Tibial artery (tissue), 4 donors: ENCODE measurements at regions not wholly inside any gene's neighbourhood (a gene's known extent, or its start where the extent isn't known, plus 50 kb on each side); places are given as distances from the start of the nearest gene placed in this dataset.

Experiments used
- DNase-seq, 2 donors: peaks; one replicate each; pipeline ENCODE4 v3.0.0-alpha.2; 2019
- H3K27ac ChIP-seq, 2 donors: fragments of 200-600 bp; sonication (generic) in 1 of 2; 1 replicate in 1 of 2; 2 replicates in 1 of 2; pipeline ENCODE4 v1.5.1; 2018 to 2019; ENCODE audit warnings: mild to moderate bottlenecking in 1 of 2
- H3K27me3 ChIP-seq, 2 donors: fragments of 200-600 bp; sonication (generic) in 1 of 2; one replicate each; pipeline versions ENCODE4 v1.5.1 to v1.6.0; 2016 to 2019
- H3K36me3 ChIP-seq, 3 donors: fragments of 200-600 bp; sonication (generic) in 2 of 3; one replicate each; pipeline ENCODE4 v1.5.1; 2016 to 2019; ENCODE audit warnings: mild to moderate bottlenecking in 2 of 3
- H3K4me1 ChIP-seq, 4 donors: fragments of 200-600 bp; sonication (generic) in 2 of 4; 1 replicate in 3 of 4; 2 replicates in 1 of 4; pipeline ENCODE4 v1.5.1; 2016 to 2019
- H3K4me3 ChIP-seq, 2 donors: fragments of 200-600 bp; sonication (generic) in 1 of 2; 1 replicate in 1 of 2; 2 replicates in 1 of 2; pipeline ENCODE4 v1.5.1; 2018 to 2019; ENCODE audit warnings: mild to moderate bottlenecking in 2 of 2
- H3K9me3 ChIP-seq, 3 donors: fragments of 200-600 bp; sonication (generic) in 1 of 3; one replicate each; pipeline ENCODE4 v1.5.1; 2016 to 2019
- intact Hi-C: fragments of 100-400 bp; cut with DNase I; formaldehyde crosslinking; loops from one replicate; pipeline ENCODE4 v1.15.0; 2023; ENCODE audit warnings: low total_unique reads
- TF ChIP-seq, protein P1 (sequence below), 2 experiments: fragments of 200-600 bp in 1 of 2; fragments of 450-650 bp in 1 of 2; IDR thresholded peaks; one replicate each; pipeline ENCODE4 v1.5.1; 2017 to 2019; ENCODE audit warnings: antibody characterized with exemption in 2 of 2, mild to moderate bottlenecking in 1 of 2, moderate library complexity in 1 of 2

DNA sequence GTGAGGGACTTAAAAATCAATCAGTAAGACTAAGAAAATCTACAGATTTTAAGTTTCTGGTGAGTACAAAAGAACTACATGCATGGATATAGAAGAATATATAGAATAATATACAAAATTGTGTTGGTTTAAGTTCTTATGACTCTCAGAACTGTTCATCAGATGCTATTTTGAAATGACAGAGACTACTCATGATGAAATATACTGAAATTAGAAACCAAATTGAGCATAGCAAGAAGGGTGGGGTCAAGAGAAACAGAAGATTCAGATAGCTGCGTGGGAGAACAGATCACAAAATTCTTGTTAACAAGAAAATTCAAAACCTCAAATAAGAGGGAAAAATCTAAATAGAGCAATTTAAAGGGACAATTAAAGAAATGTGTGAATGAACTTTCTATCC is 2125.3 kb upstream of the RAG2 start:
- H3K36me3 ChIP-seq, result no peaks in the 10 kb centered on the region
- intact Hi-C loops, result no loop called here
- DNase-seq, result no peak
- H3K27me3 ChIP-seq, result no peaks in the 10 kb centered on the region
- H3K4me3 ChIP-seq, result no peak overlapping the region
- no peaks in the 10 kb centered on the region for H3K9me3 ChIP-seq
- TF ChIP-seq, protein P1, sequence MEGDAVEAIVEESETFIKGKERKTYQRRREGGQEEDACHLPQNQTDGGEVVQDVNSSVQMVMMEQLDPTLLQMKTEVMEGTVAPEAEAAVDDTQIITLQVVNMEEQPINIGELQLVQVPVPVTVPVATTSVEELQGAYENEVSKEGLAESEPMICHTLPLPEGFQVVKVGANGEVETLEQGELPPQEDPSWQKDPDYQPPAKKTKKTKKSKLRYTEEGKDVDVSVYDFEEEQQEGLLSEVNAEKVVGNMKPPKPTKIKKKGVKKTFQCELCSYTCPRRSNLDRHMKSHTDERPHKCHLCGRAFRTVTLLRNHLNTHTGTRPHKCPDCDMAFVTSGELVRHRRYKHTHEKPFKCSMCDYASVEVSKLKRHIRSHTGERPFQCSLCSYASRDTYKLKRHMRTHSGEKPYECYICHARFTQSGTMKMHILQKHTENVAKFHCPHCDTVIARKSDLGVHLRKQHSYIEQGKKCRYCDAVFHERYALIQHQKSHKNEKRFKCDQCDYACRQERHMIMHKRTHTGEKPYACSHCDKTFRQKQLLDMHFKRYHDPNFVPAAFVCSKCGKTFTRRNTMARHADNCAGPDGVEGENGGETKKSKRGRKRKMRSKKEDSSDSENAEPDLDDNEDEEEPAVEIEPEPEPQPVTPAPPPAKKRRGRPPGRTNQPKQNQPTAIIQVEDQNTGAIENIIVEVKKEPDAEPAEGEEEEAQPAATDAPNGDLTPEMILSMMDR (IDR thresholded peaks at IDR 0.05), result no peak
- H3K4me1 ChIP-seq, result peaks cover 0 to 5% (median 1%) of the 10 kb centered on the region in 4 donors
- no peak overlapping the region for H3K27ac ChIP-seq

DNA sequence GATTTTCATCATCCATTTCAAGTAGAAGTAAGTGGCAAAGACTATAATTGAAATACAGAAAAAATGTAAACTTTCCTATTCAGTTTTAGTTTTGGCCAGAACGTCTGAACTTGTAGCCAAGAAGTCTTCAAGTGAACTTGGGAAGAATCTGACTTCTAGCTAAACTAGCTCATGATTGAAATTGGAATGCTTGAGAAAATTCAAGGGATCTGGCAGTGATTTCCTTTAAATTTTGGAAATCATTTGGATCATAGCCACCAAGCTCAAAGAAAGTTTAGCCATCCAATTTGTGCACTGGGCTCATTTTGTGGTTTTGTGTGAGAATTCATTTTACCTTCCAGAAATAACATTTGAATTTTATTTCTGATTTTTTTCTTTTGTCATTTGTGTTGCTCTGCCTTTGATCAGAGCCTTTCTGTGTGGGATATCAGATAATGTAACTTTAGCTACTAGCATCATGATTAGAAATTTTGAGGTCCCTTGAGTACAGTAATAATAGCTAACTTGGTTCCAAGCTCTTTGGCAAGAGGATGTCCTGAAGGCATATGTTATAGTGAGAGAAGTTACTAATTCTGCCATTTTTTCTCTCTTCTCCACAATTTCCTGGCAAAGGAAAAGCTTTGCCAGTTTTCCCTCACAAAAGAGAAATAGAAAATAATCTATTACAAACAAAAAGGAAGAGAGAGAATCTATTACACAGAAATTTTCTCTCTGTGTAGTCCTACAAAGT is 2123.7 kb upstream of the RAG2 start:
- H3K27ac ChIP-seq, result no peak overlapping the region
- intact Hi-C loops, result no loop called here
- H3K27me3 ChIP-seq, result no peaks in the 10 kb centered on the region
- H3K4me1 ChIP-seq, result peaks cover 0 to 5% (median 1%) of the 10 kb centered on the region in 4 donors
- no peaks in the 10 kb centered on the region for H3K9me3 ChIP-seq
- DNase-seq, result no peak
- H3K36me3 ChIP-seq, result no peaks in the 10 kb centered on the region
- H3K4me3 ChIP-seq, result no peak overlapping the region
- TF ChIP-seq, protein P1 (IDR thresholded peaks at IDR 0.05), result no peak

DNA sequence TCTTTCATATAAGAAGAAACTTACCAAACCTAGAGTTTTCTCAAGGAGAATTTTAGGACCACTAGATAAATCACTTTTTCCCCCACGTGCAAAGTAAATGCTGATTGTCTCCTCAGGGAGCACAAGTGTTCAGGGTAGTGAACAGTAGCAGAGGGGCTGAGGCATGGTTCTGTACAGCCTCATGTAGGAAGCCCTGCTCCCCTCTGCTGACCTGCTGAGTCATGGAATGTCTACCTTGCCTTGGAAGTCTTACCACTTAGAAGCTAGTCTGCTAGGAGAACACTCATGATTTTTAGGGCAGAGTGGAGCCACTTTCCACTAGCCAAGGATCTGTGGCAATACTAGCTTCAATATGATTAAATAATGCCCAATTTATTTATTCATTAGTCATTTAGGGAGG is 2120.6 kb upstream of the RAG2 start:
- intact Hi-C loops, result no loop called here
- TF ChIP-seq, protein P1 (IDR thresholded peaks at IDR 0.05), result no peak
- no peak for DNase-seq
- no peaks in the 10 kb centered on the region for H3K27me3 ChIP-seq
- H3K4me1 ChIP-seq, result peaks cover 0 to 5% (median 1%) of the 10 kb centered on the region in 4 donors
- H3K36me3 ChIP-seq, result no peaks in the 10 kb centered on the region
- H3K4me3 ChIP-seq, result no peak overlapping the region
- H3K27ac ChIP-seq, result no peak overlapping the region
- H3K9me3 ChIP-seq, result no peaks in the 10 kb centered on the region

DNA sequence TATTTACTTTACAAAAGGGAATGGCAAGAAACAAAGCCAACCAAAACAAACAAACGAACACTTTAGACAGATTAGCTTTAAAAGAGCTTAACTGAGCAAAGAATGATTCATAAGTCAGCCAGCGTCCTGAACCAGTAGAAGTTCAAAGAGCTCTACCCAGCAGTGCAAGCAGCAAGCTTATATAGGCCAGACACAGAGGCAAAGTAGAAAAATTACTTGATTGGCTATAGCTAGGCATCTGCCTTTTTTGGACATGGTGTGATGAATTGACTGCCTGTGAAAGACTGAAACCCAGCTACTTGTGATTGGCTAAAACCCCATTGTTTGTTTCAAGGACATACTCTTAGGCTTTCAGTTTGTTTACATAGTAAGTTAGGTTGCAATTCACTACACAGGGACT is 2120.0 kb upstream of the RAG2 start:
- Histone ChIP-seq H3K36me3 (no peaks in the 10 kb centered on the region), H3K4me1 (peaks cover 0 to 5% (median 1%) of the 10 kb centered on the region in 4 donors), H3K27me3 (no peaks in the 10 kb centered on the region), H3K9me3 (no peaks in the 10 kb centered on the region), H3K27ac (no peak overlapping the region), H3K4me3 (no peak overlapping the region)
- no peak for DNase-seq
- intact Hi-C loops, result no loop called here
- TF ChIP-seq, protein P1 (IDR thresholded peaks at IDR 0.05), result no peak

DNA sequence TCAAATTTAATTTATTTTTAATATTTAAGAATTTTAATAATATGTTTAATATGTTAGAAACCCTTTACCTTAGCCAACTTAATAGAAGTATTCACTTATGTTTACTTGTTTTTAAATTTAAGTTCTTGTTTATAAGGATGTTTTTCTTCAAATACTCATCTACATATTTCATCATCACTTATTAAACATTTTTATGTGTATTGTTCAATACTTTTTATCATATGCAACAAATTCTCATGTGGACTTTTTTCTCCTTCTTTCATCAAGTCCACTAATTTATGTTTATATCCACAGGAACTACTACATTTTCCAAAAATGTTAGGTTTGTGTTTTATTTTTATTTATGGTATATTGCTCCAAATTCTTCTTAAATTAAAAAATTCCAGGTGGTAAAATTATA is 2113.1 kb upstream of the RAG2 start:
- Histone ChIP-seq H3K36me3 (no peaks in the 10 kb centered on the region), H3K27me3 (no peaks in the 10 kb centered on the region), H3K4me1 (no peaks in the 10 kb centered on the region), H3K27ac (no peak overlapping the region), H3K9me3 (no peaks in the 10 kb centered on the region), H3K4me3 (no peak overlapping the region)
- intact Hi-C loops, result no loop called here
- no peak for DNase-seq
- TF ChIP-seq, protein P1 (IDR thresholded peaks at IDR 0.05), result no peak
